GM12875 (cell line): ENCODE measurements at regions not wholly inside any gene's neighbourhood (a gene's known extent, or its start where the extent isn't known, plus 50 kb on each side); places are given as distances from the start of the nearest gene placed in this dataset.

Experiments
- H3K4me3 ChIP-seq: one replicate; pipeline ENCODE4 v1.5.1; 2011; ENCODE audit warnings: low read depth, low read length, control low read depth
- CTCF ChIP-seq: IDR thresholded peaks from 2 replicates; pipeline ENCODE4 v1.5.1; 2011; ENCODE audit warnings: low read depth, mild to moderate bottlenecking, control low read depth, inconsistent platforms, low read length, moderate library complexity, borderline replicate concordance; ENCODE audit not compliant: insufficient read depth

DNA sequence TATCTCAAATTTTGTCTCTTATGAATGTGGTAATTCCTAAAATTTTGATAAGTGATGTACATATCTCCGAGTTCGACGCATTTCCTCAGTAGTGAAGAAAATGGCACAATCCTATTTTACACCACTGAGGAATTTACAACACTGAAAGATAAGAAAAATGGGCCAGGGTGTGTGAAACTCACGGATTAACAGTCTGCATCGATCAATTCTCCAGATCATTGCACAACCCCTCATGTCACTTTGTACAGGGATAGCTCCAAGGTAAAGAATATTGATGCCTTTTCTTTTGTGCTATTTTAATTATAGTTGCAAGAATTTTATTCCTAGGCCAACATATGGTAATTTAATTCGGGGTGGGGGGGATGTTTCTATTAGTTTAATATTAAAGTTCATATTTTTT lies 268.7 kb upstream of the VCX3A start:
- no peak for TF ChIP-seq CTCF
- no peak overlapping the region for H3K4me3 ChIP-seq

GRCh38 chrX:6793000-6793399 lies 258.1 kb upstream of the VCX3A start:
- no peak for TF ChIP-seq CTCF
- H3K4me3 ChIP-seq, result no peak overlapping the region

DNA sequence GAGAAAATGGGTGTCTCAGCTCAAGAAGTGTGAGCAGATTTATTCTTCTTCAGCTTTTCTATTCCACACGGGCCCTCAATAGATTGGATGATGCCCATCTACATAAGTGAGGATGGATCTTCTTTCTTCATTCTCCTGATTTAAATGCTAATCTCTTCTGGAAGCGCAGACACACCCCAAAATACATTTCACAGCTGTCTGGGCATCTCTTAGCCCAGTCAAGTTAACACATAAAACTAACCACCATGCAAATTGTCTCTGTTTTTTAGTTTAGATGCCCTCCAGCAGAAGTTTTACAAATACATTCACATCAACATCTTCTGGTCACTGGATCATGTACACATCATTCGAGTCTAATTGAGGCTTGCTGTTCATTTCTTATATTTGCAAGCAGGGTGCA lies 249.0 kb upstream of the VCX3A start:
- H3K4me3 ChIP-seq, result no peak overlapping the region
- no peak for TF ChIP-seq CTCF

DNA sequence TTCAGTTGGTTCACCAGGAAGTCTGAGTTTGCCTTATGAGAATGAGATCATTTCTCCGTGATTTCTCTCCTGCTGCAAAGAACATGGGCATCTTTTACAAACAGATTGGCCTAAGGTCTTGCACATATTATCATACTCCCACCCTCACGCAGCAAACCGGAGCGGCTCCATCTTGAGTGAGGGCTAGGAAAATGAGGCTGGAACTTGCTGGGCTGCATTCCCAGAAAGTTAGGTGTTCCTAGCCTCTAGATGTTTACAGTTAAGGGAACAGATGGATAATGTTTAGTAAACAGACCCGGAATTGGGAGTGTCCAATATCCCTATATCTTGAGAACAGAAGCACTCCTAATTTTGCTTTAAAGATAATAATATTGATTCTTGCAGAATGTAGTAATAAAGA lies 247.9 kb upstream of the VCX3A start:
- TF ChIP-seq CTCF, result no peak
- no peak overlapping the region for H3K4me3 ChIP-seq

DNA sequence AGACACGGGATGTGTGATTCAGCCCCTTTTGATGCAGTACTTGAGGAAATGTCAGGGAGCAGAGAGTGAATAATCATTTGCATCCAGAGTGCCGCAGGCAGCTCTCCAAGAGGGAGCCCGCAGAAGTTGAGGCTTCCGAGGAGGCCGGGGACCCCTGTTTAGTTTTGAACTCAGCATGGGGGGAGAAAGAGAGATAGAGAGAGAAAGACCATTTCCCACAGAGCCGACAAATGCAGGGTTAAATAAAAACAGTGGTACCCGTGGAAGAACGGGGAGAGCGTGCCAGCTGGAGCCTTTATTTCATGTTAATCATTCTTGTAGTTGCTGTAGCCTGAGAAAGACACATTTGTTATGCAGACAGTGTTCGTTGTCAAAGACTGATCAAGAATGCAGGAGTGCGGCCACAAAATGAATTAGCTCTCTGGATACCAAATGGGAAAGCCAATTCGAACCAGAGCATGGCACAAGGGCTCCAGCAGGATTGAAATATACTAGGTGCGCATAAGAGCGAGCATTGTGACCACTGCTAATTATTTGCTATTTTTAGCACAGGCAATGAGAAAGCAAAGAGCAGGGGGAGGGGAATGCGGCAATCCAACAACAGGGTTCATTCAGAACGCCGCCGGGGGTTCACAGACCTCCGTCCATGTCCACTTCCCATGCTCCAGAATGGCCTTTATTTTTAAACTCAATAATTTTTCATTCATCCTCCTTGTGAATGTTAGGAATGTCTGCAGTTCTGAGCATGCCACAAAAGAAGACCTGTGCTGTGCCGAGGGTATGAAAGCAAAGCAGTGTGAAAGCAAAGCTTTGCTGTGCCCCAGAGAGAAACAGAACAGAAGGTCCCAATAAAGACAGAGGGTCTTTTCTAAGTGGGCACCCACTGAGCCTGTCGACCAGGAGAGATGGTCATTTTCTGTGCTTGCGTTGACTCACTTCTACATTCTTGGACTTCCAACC lies 243.9 kb upstream of the VCX3A start:
- H3K4me3 ChIP-seq, result no peak overlapping the region
- no peak for TF ChIP-seq CTCF

- TF ChIP-seq CTCF, result no peak
- H3K4me3 ChIP-seq, result no peak overlapping the region
These were observed 242.5 kb upstream of the VCX3A start for GRCh38 chrX:6777238-6778002.
